ENCODE measurements at regions not wholly inside any gene's neighbourhood (a gene's known extent, or its start where the extent isn't known, plus 50 kb on each side); places are given as distances from the start of the nearest gene placed in this dataset.

DNA sequence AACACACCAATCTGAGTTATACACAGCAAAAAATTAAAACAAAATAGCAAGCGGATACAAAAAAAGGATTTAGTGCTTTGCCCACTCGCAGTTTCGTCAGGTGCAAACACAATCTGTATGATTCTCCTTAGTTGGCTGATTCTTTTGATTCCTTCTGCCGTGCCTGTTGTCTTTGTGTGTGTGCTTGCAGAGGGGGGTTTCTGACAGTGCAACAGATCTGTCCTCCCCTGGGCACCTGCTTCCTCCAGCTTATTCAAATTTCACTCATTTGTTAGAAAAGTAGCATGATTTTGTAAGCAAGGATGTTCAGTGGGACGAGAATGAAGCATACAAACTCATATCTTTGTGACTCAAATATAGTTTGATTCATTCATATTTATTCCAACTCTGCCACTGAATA lies 74.0 kb upstream of the NEO1 start:
- H3K9me3 ChIP-seq (ENCODE audit: control extremely low read depth in 1 of 5, control insufficient read depth in 4 of 5, insufficient read depth in 2 of 5, low read depth in 1 of 5, low read length in 4 of 5): no peaks in the 10 kb centered on the region
- H3K4me3 ChIP-seq (ENCODE audit: control insufficient read depth in 1 of 7, extremely low read depth in 1 of 7, insufficient read depth in 4 of 7, low read depth in 2 of 7, low read length in 6 of 7): no peak overlapping the region
- no peak for DNase-seq
- POLR2A ChIA-PET: no interaction called here
- H3K36me3 ChIP-seq (ENCODE audit: control insufficient read depth in 4 of 4, insufficient read depth in 4 of 4, low read length in 3 of 4): no peaks in the 10 kb centered on the region
- no peak overlapping the region for H3K27ac ChIP-seq (ENCODE audit: insufficient read depth in 1 of 2, low read depth in 1 of 2, low read length in 2 of 2, poor library complexity in 1 of 2, severe bottlenecking in 2 of 2)
- H3K4me1 ChIP-seq (ENCODE audit: control extremely low read depth in 1 of 4, control insufficient read depth in 4 of 4, insufficient read depth in 4 of 4, low read length in 3 of 4): no peaks in the 10 kb centered on the region
- CTCF ChIA-PET: no interaction called here
- WGBS (ENCODE audit: insufficient coverage): 100% methylated on average over 3 of the region's 5 CpGs
- H3K27me3 ChIP-seq (replicated peaks in 2 of 5; ENCODE audit: control insufficient read depth in 4 of 5, insufficient read depth in 5 of 5, low read length in 4 of 5): peaks cover 0 to 17% (median 2%) of the 10 kb centered on the region in 5 experiments

DNA sequence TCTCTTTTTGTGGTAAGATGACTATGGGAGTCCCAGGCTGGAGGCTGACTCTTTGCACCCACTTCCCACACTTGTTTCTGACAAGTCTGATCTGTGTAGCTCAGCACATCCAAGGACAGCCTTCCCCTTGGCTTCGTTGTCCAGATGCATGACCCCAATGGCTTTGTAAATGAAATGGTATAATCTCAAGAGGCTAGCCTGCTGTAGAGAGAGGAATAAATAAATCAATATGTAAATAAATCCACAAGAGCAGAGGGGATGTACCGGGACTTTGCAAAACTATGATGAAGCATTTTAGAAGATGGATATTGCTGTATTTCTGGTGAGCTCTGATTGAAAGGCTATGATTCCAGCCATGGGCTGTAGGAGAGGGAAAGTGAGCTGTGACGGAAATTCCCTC lies 79.9 kb upstream of the NEO1 start:
- no peak for DNase-seq
- Histone ChIP-seq H3K27me3 (replicated peaks in 2 of 5; ENCODE audit: control insufficient read depth in 4 of 5, insufficient read depth in 5 of 5, low read length in 4 of 5) (peaks cover 2 to 57% (median 7%) of the 10 kb centered on the region in 5 experiments), H3K27ac (ENCODE audit: insufficient read depth in 1 of 2, low read depth in 1 of 2, low read length in 2 of 2, poor library complexity in 1 of 2, severe bottlenecking in 2 of 2) (no peak overlapping the region), H3K36me3 (ENCODE audit: control insufficient read depth in 4 of 4, insufficient read depth in 4 of 4, low read length in 3 of 4) (no peaks in the 10 kb centered on the region), H3K4me3 (ENCODE audit: control insufficient read depth in 1 of 7, extremely low read depth in 1 of 7, insufficient read depth in 4 of 7, low read depth in 2 of 7, low read length in 6 of 7) (no peak overlapping the region), H3K9me3 (ENCODE audit: control extremely low read depth in 1 of 5, control insufficient read depth in 4 of 5, insufficient read depth in 2 of 5, low read depth in 1 of 5, low read length in 4 of 5) (no peaks in the 10 kb centered on the region), H3K4me1 (ENCODE audit: control extremely low read depth in 1 of 4, control insufficient read depth in 4 of 4, insufficient read depth in 4 of 4, low read length in 3 of 4) (no peaks in the 10 kb centered on the region)
- WGBS (ENCODE audit: insufficient coverage): no CpG with 5 or more reads among the region's 3 CpGs
- ChIA-PET CTCF (no interaction called here), POLR2A (no interaction called here)

DNA sequence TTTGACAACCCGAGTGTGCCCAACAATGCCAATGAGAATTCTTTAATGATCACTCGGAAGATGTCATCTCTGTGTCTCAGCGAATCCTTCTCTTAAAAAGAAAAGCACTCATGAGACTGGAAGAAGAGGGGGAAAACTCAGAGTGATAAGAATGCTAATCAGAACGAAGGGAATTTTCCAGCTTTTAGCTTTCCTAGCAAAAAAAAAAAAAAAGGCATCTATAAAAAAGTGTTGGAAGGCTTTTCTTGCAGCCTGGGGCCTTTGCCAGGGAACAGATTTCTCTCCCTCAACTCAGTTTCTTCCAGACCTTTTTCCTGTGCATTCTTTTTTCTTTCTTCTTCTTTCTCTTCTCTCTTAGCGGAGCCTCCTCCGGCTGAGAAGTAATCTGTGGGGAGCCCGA lies 80.5 kb upstream of the NEO1 start:
- Histone ChIP-seq H3K27me3 (replicated peaks in 2 of 5; ENCODE audit: control insufficient read depth in 4 of 5, insufficient read depth in 5 of 5, low read length in 4 of 5) (peaks cover 2 to 53% (median 7%) of the 10 kb centered on the region in 5 experiments), H3K36me3 (ENCODE audit: control insufficient read depth in 4 of 4, insufficient read depth in 4 of 4, low read length in 3 of 4) (no peaks in the 10 kb centered on the region), H3K27ac (ENCODE audit: insufficient read depth in 1 of 2, low read depth in 1 of 2, low read length in 2 of 2, poor library complexity in 1 of 2, severe bottlenecking in 2 of 2) (no peak overlapping the region), H3K4me3 (ENCODE audit: control insufficient read depth in 1 of 7, extremely low read depth in 1 of 7, insufficient read depth in 4 of 7, low read depth in 2 of 7, low read length in 6 of 7) (no peak overlapping the region), H3K9me3 (ENCODE audit: control extremely low read depth in 1 of 5, control insufficient read depth in 4 of 5, insufficient read depth in 2 of 5, low read depth in 1 of 5, low read length in 4 of 5) (no peaks in the 10 kb centered on the region), H3K4me1 (ENCODE audit: control extremely low read depth in 1 of 4, control insufficient read depth in 4 of 4, insufficient read depth in 4 of 4, low read length in 3 of 4) (no peaks in the 10 kb centered on the region)
- POLR2A ChIA-PET: no interaction called here
- CTCF ChIA-PET: no interaction called here
- DNase-seq: no peak
- 83% methylated on average over 1 of the region's 7 CpGs for WGBS (ENCODE audit: insufficient coverage)

DNA sequence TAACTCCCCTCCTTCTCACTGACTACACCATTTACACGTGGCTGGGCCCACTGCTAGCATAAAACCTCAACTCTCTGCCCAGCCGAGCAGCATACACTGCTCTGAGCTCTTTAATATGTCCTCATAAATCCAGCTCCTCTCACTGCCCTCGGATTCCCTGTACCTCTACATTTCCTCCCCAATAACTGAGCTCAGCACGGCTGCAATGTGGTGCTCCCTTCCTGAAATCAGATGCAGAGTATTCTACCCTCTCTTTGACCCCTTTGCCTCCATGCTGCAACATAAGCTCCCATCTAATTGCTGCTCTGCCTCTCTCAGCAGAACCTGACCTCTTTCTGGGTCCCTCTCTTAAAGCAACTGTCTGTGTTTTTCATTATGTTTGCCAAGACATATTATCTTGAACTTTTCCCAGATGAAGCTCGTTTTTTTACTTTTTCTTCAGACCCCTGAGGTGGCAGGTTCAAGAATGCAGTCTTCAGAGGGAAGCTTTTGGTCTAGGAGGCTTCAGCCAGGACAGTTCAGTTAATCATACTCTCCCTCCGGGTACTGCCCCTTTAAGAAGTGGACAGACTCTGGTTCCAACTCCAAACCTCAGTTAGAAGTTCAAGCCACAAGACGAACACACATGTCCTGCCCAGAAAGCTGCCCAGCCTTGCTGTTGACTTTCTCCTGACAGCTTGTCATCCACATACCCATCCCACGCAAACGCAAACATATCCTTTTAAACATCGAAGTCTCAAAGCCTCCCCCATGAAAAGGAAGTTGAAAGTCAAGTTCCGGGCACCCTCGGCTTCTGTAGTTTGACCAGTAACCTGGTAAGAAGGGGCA lies 81.1 kb upstream of the NEO1 start:
- Histone ChIP-seq H3K27me3 (replicated peaks in 2 of 5; ENCODE audit: control insufficient read depth in 4 of 5, insufficient read depth in 5 of 5, low read length in 4 of 5) (peaks cover 2 to 49% (median 7%) of the 10 kb centered on the region in 5 experiments), H3K4me3 (ENCODE audit: control insufficient read depth in 1 of 7, extremely low read depth in 1 of 7, insufficient read depth in 4 of 7, low read depth in 2 of 7, low read length in 6 of 7) (no peak overlapping the region), H3K4me1 (ENCODE audit: control extremely low read depth in 1 of 4, control insufficient read depth in 4 of 4, insufficient read depth in 4 of 4, low read length in 3 of 4) (no peaks in the 10 kb centered on the region), H3K27ac (ENCODE audit: insufficient read depth in 1 of 2, low read depth in 1 of 2, low read length in 2 of 2, poor library complexity in 1 of 2, severe bottlenecking in 2 of 2) (no peak overlapping the region), H3K9me3 (ENCODE audit: control extremely low read depth in 1 of 5, control insufficient read depth in 4 of 5, insufficient read depth in 2 of 5, low read depth in 1 of 5, low read length in 4 of 5) (no peaks in the 10 kb centered on the region), H3K36me3 (ENCODE audit: control insufficient read depth in 4 of 4, insufficient read depth in 4 of 4, low read length in 3 of 4) (no peaks in the 10 kb centered on the region)
- ChIA-PET POLR2A (no interaction called here), CTCF (no interaction called here)
- WGBS (ENCODE audit: insufficient coverage): 32% methylated on average over 11 of the region's 12 CpGs
- no peak for DNase-seq

DNA sequence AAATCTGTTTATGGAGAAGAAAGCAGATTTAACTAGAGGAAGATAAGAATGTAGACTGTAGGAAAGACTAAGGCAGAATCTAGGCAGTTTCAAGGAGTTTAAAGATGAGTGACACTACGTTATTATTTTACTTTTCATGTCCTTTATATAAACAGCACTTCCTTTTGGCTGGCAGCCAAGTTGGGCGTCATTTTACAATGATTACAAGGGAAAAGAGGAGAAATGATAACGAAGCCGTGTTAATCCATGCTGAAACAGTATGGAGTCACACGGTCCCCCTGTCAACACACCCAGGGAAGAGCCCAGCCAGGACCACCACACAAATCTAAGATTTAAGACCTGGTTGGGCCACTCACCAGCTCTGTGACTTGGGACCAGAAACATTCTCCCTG lies 83.7 kb upstream of the NEO1 start:
- Histone ChIP-seq H3K27ac (ENCODE audit: insufficient read depth in 1 of 2, low read depth in 1 of 2, low read length in 2 of 2, poor library complexity in 1 of 2, severe bottlenecking in 2 of 2) (no peak overlapping the region), H3K27me3 (replicated peaks in 2 of 5; ENCODE audit: control insufficient read depth in 4 of 5, insufficient read depth in 5 of 5, low read length in 4 of 5) (peaks cover 2 to 53% (median 7%) of the 10 kb centered on the region in 5 experiments), H3K36me3 (ENCODE audit: control insufficient read depth in 4 of 4, insufficient read depth in 4 of 4, low read length in 3 of 4) (no peaks in the 10 kb centered on the region), H3K4me3 (ENCODE audit: control insufficient read depth in 1 of 7, extremely low read depth in 1 of 7, insufficient read depth in 4 of 7, low read depth in 2 of 7, low read length in 6 of 7) (no peak overlapping the region), H3K4me1 (ENCODE audit: control extremely low read depth in 1 of 4, control insufficient read depth in 4 of 4, insufficient read depth in 4 of 4, low read length in 3 of 4) (no peaks in the 10 kb centered on the region), H3K9me3 (ENCODE audit: control extremely low read depth in 1 of 5, control insufficient read depth in 4 of 5, insufficient read depth in 2 of 5, low read depth in 1 of 5, low read length in 4 of 5) (peaks cover 0 to 6% (median 1%) of the 10 kb centered on the region in 5 experiments)
- no CpG with 5 or more reads among the region's 5 CpGs for WGBS (ENCODE audit: insufficient coverage)
- ChIA-PET CTCF (interaction anchor here (1.0 kb wide), 1 partner anchor 11 kb away, joined by 3 read pairs; no protein-coding TSS in a partner anchor), POLR2A (no interaction called here)
- no peak for DNase-seq

DNA sequence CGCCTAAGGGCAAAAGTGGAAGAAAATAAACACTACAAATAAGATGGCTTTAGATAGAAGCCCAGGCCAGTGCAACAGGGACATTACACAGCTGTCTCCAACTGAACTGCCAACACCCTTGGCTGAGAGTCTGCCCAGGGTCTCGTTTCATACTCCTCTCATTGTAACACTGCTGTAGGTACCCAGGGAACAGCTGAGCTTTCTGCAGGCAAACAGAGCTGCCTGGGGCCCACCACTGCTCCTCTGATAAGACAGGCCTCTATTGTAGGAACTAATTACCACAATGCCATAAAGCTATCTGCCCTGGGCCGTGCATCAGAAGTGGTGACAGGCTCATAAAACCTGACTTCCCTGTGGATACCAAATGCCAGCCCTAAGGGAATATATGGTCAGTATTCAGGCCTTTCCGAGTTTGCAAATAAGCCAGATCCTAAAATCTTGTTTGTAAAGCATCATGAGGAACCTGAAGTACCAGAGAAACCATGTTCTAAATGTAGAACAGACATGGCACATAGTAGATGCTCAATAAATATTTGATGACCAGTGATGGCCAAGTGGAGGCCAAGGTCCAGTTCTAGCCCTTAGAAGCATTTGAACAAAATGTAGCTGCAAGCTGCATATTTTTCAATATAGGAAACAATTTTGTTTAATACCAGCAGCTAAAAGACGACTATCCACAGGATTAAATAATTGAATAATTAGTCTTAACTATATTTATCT lies 84.3 kb upstream of the NEO1 start:
- WGBS (ENCODE audit: insufficient coverage): 71% methylated on average over 4 of the region's 5 CpGs
- H3K4me1 ChIP-seq (ENCODE audit: control extremely low read depth in 1 of 4, control insufficient read depth in 4 of 4, insufficient read depth in 4 of 4, low read length in 3 of 4): no peaks in the 10 kb centered on the region
- DNase-seq: no peak
- no peak overlapping the region for H3K27ac ChIP-seq (ENCODE audit: insufficient read depth in 1 of 2, low read depth in 1 of 2, low read length in 2 of 2, poor library complexity in 1 of 2, severe bottlenecking in 2 of 2)
- H3K27me3 ChIP-seq (replicated peaks in 2 of 5; ENCODE audit: control insufficient read depth in 4 of 5, insufficient read depth in 5 of 5, low read length in 4 of 5): peaks cover 2 to 48% (median 7%) of the 10 kb centered on the region in 5 experiments
- H3K4me3 ChIP-seq (ENCODE audit: control insufficient read depth in 1 of 7, extremely low read depth in 1 of 7, insufficient read depth in 4 of 7, low read depth in 2 of 7, low read length in 6 of 7): no peak overlapping the region
- POLR2A ChIA-PET: no interaction called here
- CTCF ChIA-PET: no interaction called here
- peaks cover 0 to 8% (median 1%) of the 10 kb centered on the region in 5 experiments for H3K9me3 ChIP-seq (ENCODE audit: control extremely low read depth in 1 of 5, control insufficient read depth in 4 of 5, insufficient read depth in 2 of 5, low read depth in 1 of 5, low read length in 4 of 5)
- no peaks in the 10 kb centered on the region for H3K36me3 ChIP-seq (ENCODE audit: control insufficient read depth in 4 of 4, insufficient read depth in 4 of 4, low read length in 3 of 4)

DNA sequence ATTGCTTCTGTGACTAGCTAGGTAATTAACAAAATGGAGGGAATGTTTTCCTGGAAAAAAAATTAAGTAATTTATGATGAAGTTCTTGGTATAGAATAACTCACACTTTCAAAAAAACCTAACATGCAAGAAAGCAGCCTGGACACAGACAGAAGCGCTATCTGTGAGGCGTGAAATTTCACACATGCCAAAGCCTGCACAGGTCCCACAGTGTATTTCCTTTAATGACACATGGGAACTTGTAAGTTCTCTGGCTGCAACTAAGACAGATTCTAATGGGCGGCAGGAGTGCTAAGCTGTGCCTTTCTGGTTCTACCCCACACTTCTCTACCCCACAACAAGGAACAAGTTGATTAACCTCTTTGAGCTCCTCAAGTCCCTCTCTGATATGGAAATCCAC lies 84.9 kb upstream of the NEO1 start:
- H3K27me3 ChIP-seq (replicated peaks in 2 of 5; ENCODE audit: control insufficient read depth in 4 of 5, insufficient read depth in 5 of 5, low read length in 4 of 5): peaks cover 2 to 45% (median 7%) of the 10 kb centered on the region in 5 experiments
- CTCF ChIA-PET: no interaction called here
- peaks cover 0 to 11% (median 1%) of the 10 kb centered on the region in 5 experiments for H3K9me3 ChIP-seq (ENCODE audit: control extremely low read depth in 1 of 5, control insufficient read depth in 4 of 5, insufficient read depth in 2 of 5, low read depth in 1 of 5, low read length in 4 of 5)
- DNase-seq: no peak
- no peak overlapping the region for H3K4me3 ChIP-seq (ENCODE audit: control insufficient read depth in 1 of 7, extremely low read depth in 1 of 7, insufficient read depth in 4 of 7, low read depth in 2 of 7, low read length in 6 of 7)
- H3K4me1 ChIP-seq (ENCODE audit: control extremely low read depth in 1 of 4, control insufficient read depth in 4 of 4, insufficient read depth in 4 of 4, low read length in 3 of 4): no peaks in the 10 kb centered on the region
- POLR2A ChIA-PET: no interaction called here
- WGBS (ENCODE audit: insufficient coverage): 67% methylated on average over 3 of the region's 3 CpGs
- H3K27ac ChIP-seq (ENCODE audit: insufficient read depth in 1 of 2, low read depth in 1 of 2, low read length in 2 of 2, poor library complexity in 1 of 2, severe bottlenecking in 2 of 2): no peak overlapping the region
- no peaks in the 10 kb centered on the region for H3K36me3 ChIP-seq (ENCODE audit: control insufficient read depth in 4 of 4, insufficient read depth in 4 of 4, low read length in 3 of 4)

Data from common myeloid progenitor, CD34-positive (primary cell).